Transverse colon (tissue), 3 donors: ENCODE measurements at regions not wholly inside any gene's neighbourhood (a gene's known extent, or its start where the extent isn't known, plus 50 kb on each side); places are given as distances from the start of the nearest gene placed in this dataset.

Experiments used
- CTCF ChIP-seq, 5 experiments: fragments of 200-600 bp in 3 of 5; fragments of 450-650 bp in 2 of 5; sonication (generic) in 3 of 5; IDR thresholded peaks; 1 replicate in 2 of 5; 2 replicates in 3 of 5; pipeline ENCODE4 v1.5.1; 2016 to 2017; ENCODE audit warnings: antibody characterized with exemption in 5 of 5, inconsistent platforms in 3 of 5, mild to moderate bottlenecking in 2 of 5, moderate library complexity in 1 of 5
- EP300 ChIP-seq: sonication (generic); formaldehyde crosslinking; IDR thresholded peaks from one replicate; pipeline ENCODE4 v1.6.1; 2017; ENCODE audit warnings: antibody characterized with exemption, low read depth
- POLR2A ChIP-seq: fragments of 450-650 bp; IDR thresholded peaks from one replicate; pipeline ENCODE4 v1.6.1; 2016; ENCODE audit warnings: antibody characterized with exemption, mild to moderate bottlenecking, moderate library complexity

DNA sequence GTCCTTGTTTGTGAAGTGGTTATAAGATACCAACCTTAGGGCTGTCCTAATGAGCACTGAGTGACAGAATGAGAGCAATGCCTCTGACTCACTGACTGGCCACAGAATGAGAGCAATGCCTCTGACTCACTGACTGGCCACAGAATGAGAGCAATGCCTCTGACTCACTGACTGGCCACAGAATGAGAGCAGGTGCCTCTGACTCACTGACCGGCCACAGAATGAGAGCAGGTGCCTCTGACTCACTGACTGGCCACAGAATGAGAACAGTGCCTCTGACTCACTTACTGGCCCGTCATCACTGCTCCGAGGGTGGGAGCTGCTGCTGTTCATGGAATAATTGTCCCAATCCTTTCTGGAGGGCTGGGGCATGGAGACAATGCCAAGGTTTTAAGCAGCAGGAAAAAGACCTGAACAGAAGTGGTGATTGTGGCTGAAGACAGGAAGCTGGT, 265.2 kb upstream of the PPP2R2D start:
- TF ChIP-seq CTCF (IDR thresholded peaks at IDR 0.05) (no peak), EP300 (no peak), POLR2A (no peak)
